H1 (cell line): ENCODE measurements at regions not wholly inside any gene's neighbourhood (a gene's known extent, or its start where the extent isn't known, plus 50 kb on each side); places are given as distances from the start of the nearest gene placed in this dataset.

Source experiments
- CTCF ChIA-PET: fragments of 300-600 bp; sonication (Branson Sonifier 250); formaldehyde crosslinking; loops from one replicate; lab custom pipeline; 2021; ENCODE audit not compliant: partially characterized antibody; lab: Charles Lee
- POLR2A ChIA-PET: fragments of 300-600 bp; sonication (Branson Sonifier 250); formaldehyde crosslinking; loops from one replicate; lab custom pipeline; 2021; ENCODE audit warnings: inconsistent platforms; ENCODE audit not compliant: partially characterized antibody; lab: Charles Lee
- DNase-seq, 2 experiments: peaks; one replicate each; pipeline versions ENCODE4 v3.0.0 to v3.0.0-alpha.2; 2010 to 2022; ENCODE audit warnings: low spot score in 2 of 2, low read depth in 1 of 2, mixed read lengths in 1 of 2
- FAIRE-seq: peaks from 2 replicates; lab custom pipeline; 2011; peaks lifted over from hg19 to GRCh38; lab: Jason Lieb, UNC
- H2AFZ ChIP-seq: 2 replicates; pipeline ENCODE4 v1.8.1; 2012; ENCODE audit warnings: low read length, inconsistent platforms
- H2AK5ac ChIP-seq: 2 replicates; pipeline ENCODE4 v1.6.1; 2013; ENCODE audit warnings: low read depth, low read length
- H2BK120ac ChIP-seq: replicated peaks from 2 replicates; pipeline ENCODE3; 2013; ENCODE audit warnings: low read depth, low read length, inconsistent platforms
- H2BK12ac ChIP-seq: 2 replicates; pipeline ENCODE4 v1.6.1; 2013; ENCODE audit warnings: low read depth, low read length
- H2BK15ac ChIP-seq: 2 replicates; pipeline ENCODE4 v1.6.1; 2013; ENCODE audit warnings: low read length
- H2BK20ac ChIP-seq: 2 replicates; pipeline ENCODE4 v1.6.1; 2013; ENCODE audit warnings: low read length
- H2BK5ac ChIP-seq: 2 replicates; pipeline ENCODE4 v1.6.1; 2013; ENCODE audit warnings: low read depth, low read length
- H3K14ac ChIP-seq: 2 replicates; pipeline ENCODE4 v1.6.1; 2013; ENCODE audit warnings: inconsistent platforms; ENCODE audit not compliant: insufficient read length
- H3K18ac ChIP-seq: 2 replicates; pipeline ENCODE4 v1.6.1; 2013; ENCODE audit warnings: low read length; ENCODE audit errors: extremely low read depth
- H3K23ac ChIP-seq: 2 replicates; pipeline ENCODE4 v1.6.1; 2013; ENCODE audit warnings: inconsistent platforms; ENCODE audit not compliant: insufficient read length
- H3K23me2 ChIP-seq: 2 replicates; pipeline ENCODE4 v1.6.1; 2013; ENCODE audit warnings: low read depth, low read length
- H3K27ac ChIP-seq: 2 replicates; pipeline ENCODE4 v1.6.1; 2011; ENCODE audit warnings: low read depth, low read length, inconsistent platforms
- H3K27me3 ChIP-seq, 4 experiments: replicated peaks in 1 of 4; 1 replicate in 1 of 4; 2 replicates in 3 of 4; pipeline versions ENCODE4 v1.6.1 to v1.8.1; 2011 to 2013; ENCODE audit warnings: low read length in 3 of 4, mild to moderate bottlenecking in 3 of 4, inconsistent platforms in 2 of 4, mixed read lengths in 2 of 4, moderate library complexity in 1 of 4; ENCODE audit not compliant: control insufficient read depth in 3 of 4, insufficient read depth in 3 of 4; ENCODE audit errors: extremely low read depth in 1 of 4
- H3K36me3 ChIP-seq, 4 experiments: 2 replicates each; pipeline versions ENCODE4 v1.6.1 to v1.8.1; 2011 to 2013; ENCODE audit warnings: mild to moderate bottlenecking in 4 of 4, low read length in 3 of 4, moderate library complexity in 2 of 4, control low read depth in 1 of 4, inconsistent platforms in 1 of 4; ENCODE audit not compliant: insufficient read depth in 4 of 4, control insufficient read depth in 2 of 4
- H3K4ac ChIP-seq: replicated peaks from 2 replicates; pipeline ENCODE3; 2013; ENCODE audit warnings: low read length, low read depth, mixed read lengths, inconsistent platforms; ENCODE audit not compliant: insufficient read length
- H3K4me1 ChIP-seq, 4 experiments: replicated peaks in 1 of 4; 1 replicate in 1 of 4; 2 replicates in 3 of 4; pipeline versions ENCODE4 v1.6.1 to v1.8.1; 2011 to 2013; ENCODE audit warnings: low read length in 3 of 4, inconsistent platforms in 2 of 4, mixed read lengths in 1 of 4; ENCODE audit not compliant: insufficient read depth in 4 of 4, control insufficient read depth in 3 of 4
- H3K4me2 ChIP-seq, 2 experiments: 2 replicates each; pipeline versions ENCODE4 v1.6.1 to v1.8.1; 2011 to 2013; ENCODE audit warnings: low read depth in 2 of 2, low read length in 2 of 2, control low read depth in 1 of 2, inconsistent platforms in 1 of 2, mild to moderate bottlenecking in 1 of 2; ENCODE audit not compliant: insufficient read depth in 1 of 2
- H3K4me3 ChIP-seq, 4 experiments: fragments of 200-600, 300-600 bp in 1 of 4; sonication (generic), shearing (Covaris generic), sonication (Bioruptor Twin) in 1 of 4; 2 replicates each; pipeline versions ENCODE4 v1.5.1 to v1.8.1; 2011 to 2016; ENCODE audit warnings: low read length in 4 of 4, low read depth in 3 of 4, control low read depth in 2 of 4, inconsistent platforms in 2 of 4, mild to moderate bottlenecking in 2 of 4, mixed read lengths in 1 of 4, moderate library complexity in 1 of 4; ENCODE audit not compliant: insufficient read depth in 2 of 4; ENCODE audit errors: extremely low read depth in 1 of 4
- H3K56ac ChIP-seq: replicated peaks from 2 replicates; pipeline ENCODE3; 2013; ENCODE audit warnings: low read depth, mild to moderate bottlenecking, mixed read lengths, low read length, inconsistent platforms; ENCODE audit not compliant: insufficient read length
- H3K79me1 ChIP-seq: 2 replicates; pipeline ENCODE4 v1.6.1; 2013; ENCODE audit warnings: low read depth, low read length, control low read depth
- H3K79me2 ChIP-seq, 2 experiments: 2 replicates each; pipeline versions ENCODE4 v1.6.1 to v1.8.1; 2012 to 2013; ENCODE audit warnings: low read length in 2 of 2, mild to moderate bottlenecking in 2 of 2, inconsistent platforms in 1 of 2; ENCODE audit not compliant: insufficient read depth in 2 of 2, control insufficient read depth in 1 of 2
- H3K9ac ChIP-seq, 4 experiments: replicated peaks in 1 of 4; 1 replicate in 1 of 4; 2 replicates in 3 of 4; pipeline versions ENCODE4 v1.6.1 to v1.8.1; 2011 to 2013; ENCODE audit warnings: low read depth in 3 of 4, low read length in 3 of 4, control low read depth in 2 of 4, mild to moderate bottlenecking in 2 of 4, moderate library complexity in 2 of 4, inconsistent platforms in 1 of 4; ENCODE audit errors: extremely low read depth in 1 of 4
- H3K9me3 ChIP-seq, 2 experiments: 2 replicates each; pipeline versions ENCODE4 v1.6.1 to v1.8.1; 2012 to 2013; ENCODE audit warnings: mild to moderate bottlenecking in 2 of 2, moderate library complexity in 2 of 2, control low read depth in 1 of 2, inconsistent platforms in 1 of 2, low read depth in 1 of 2, low read length in 1 of 2, mixed read lengths in 1 of 2; ENCODE audit not compliant: insufficient read depth in 2 of 2
- H4K20me1 ChIP-seq, 2 experiments: replicated peaks in 1 of 2; 2 replicates each; pipeline versions ENCODE3 to v1.8.1; 2011 to 2013; ENCODE audit warnings: inconsistent platforms in 2 of 2, low read length in 2 of 2, mild to moderate bottlenecking in 1 of 2; ENCODE audit not compliant: insufficient read depth in 2 of 2, control insufficient read depth in 1 of 2
- H4K5ac ChIP-seq: 2 replicates; pipeline ENCODE4 v1.6.1; 2013; ENCODE audit warnings: low read length, low read depth, mixed read lengths, inconsistent platforms; ENCODE audit not compliant: insufficient read length
- H4K8ac ChIP-seq: 2 replicates; pipeline ENCODE4 v1.8.0; 2013; ENCODE audit warnings: mild to moderate bottlenecking, moderate library complexity, low read length, inconsistent platforms; ENCODE audit not compliant: insufficient read depth; ENCODE audit errors: extremely low read depth
- H4K91ac ChIP-seq: replicated peaks from 2 replicates; pipeline ENCODE3; 2013; ENCODE audit warnings: low read length, mixed read lengths, inconsistent platforms; ENCODE audit not compliant: insufficient read length
- MAFK ChIP-seq: IDR thresholded peaks from 2 replicates; pipeline ENCODE4 v1.6.1; 2012; ENCODE audit warnings: low read depth, mild to moderate bottlenecking, improper control_type of control experiment, low read length
- RNF2 ChIP-seq: fragments of 200-900, 300-1000 bp; sonication (generic); IDR thresholded peaks from 2 replicates; pipeline ENCODE4 v1.7.1; 2016; ENCODE audit warnings: borderline replicate concordance, low read depth, mild to moderate bottlenecking, antibody characterized with exemption, low read length; ENCODE audit not compliant: poor library complexity, severe bottlenecking; ENCODE audit errors: missing control alignments
- TCF12 ChIP-seq: IDR thresholded peaks from 2 replicates; pipeline ENCODE4 v1.6.1; 2011; ENCODE audit warnings: low read depth, mild to moderate bottlenecking, low read length
- WGBS, 2 experiments: shearing (Covaris generic) in 1 of 2; methylation state at CpG; one replicate each; pipeline versions ENCODE4 v1.1.6 to v1.1.7; 2013 to 2015; ENCODE audit warnings: low lambda C conversion rate in 2 of 2, mixed read lengths in 2 of 2, inconsistent platforms in 1 of 2, low coverage in 1 of 2, missing lambda C conversion rate in 1 of 2; ENCODE audit not compliant: insufficient replicate concordance in 2 of 2, insufficient coverage in 1 of 2, insufficient read length in 1 of 2; ENCODE audit errors: extremely low coverage in 1 of 2, missing lambda C conversion rate in 1 of 2; 5-methylcytosine and 5-hydroxymethylcytosine counted together

DNA sequence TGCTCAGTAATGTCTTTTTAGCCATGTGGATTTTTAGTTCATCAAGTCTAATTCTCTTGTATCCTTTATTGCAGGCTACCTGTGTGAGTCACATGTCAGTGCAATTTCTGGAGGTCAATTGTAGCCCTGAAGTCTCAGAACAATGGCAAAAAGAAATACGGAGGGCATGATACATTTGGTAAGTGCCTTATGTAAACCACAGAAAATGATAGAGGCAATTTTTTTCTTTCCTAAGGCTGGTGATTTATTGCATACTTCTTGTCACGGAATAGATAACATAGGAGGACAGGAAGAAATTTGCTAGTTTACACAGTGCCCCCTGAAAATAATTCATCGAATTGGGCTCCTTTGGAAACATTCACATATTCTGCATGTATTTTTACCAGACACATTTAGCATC lies 235.9 kb downstream of the DMRTA1 start:
- Histone ChIP-seq H2AFZ (no peak overlapping the region), H3K18ac (no peak overlapping the region), H3K36me3 (no peaks in the 10 kb centered on the region), H3K27ac (no peak overlapping the region), H4K20me1 (no peaks in the 10 kb centered on the region), H3K9ac (no peak overlapping the region), H3K79me1 (no peaks in the 10 kb centered on the region), H2BK5ac (no peak overlapping the region), H3K56ac (no peak overlapping the region), H2BK20ac (no peak overlapping the region), H2BK15ac (no peak overlapping the region), H3K4ac (no peak overlapping the region), H2BK12ac (no peak overlapping the region), H3K4me1 (0 out of 7 replicates have a peak, but pooled peaks cover 0 to 2% (median 0%) of the 10 kb centered on the region in 4 experiments), H4K91ac (no peak overlapping the region), H4K5ac (no peak overlapping the region), H2AK5ac (no peak overlapping the region), H3K23ac (no peak overlapping the region), H2BK120ac (no peak overlapping the region), H3K4me2 (no peak overlapping the region), H3K79me2 (no peaks in the 10 kb centered on the region), H3K9me3 (no peaks in the 10 kb centered on the region), H3K23me2 (no peaks in the 10 kb centered on the region), H3K14ac (no peak overlapping the region), H4K8ac (no peak overlapping the region), H3K4me3 (no peak overlapping the region), H3K27me3 (no peaks in the 10 kb centered on the region)
- 93% methylated on average over 3 of the region's 3 CpGs; no CpG with 5 or more reads in 1 of the 2 experiments for WGBS, 2 experiments
- DNase-seq: no peak
- TF ChIP-seq RNF2: no peak
- no peak for TF ChIP-seq TCF12
- TF ChIP-seq MAFK: no peak
- POLR2A ChIA-PET: no interaction called here
- CTCF ChIA-PET: no interaction called here
- no peak for FAIRE-seq
